ENCODE measurements at regions not wholly inside any gene's neighbourhood (a gene's known extent, or its start where the extent isn't known, plus 50 kb on each side); places are given as distances from the start of the nearest gene placed in this dataset.

DNA sequence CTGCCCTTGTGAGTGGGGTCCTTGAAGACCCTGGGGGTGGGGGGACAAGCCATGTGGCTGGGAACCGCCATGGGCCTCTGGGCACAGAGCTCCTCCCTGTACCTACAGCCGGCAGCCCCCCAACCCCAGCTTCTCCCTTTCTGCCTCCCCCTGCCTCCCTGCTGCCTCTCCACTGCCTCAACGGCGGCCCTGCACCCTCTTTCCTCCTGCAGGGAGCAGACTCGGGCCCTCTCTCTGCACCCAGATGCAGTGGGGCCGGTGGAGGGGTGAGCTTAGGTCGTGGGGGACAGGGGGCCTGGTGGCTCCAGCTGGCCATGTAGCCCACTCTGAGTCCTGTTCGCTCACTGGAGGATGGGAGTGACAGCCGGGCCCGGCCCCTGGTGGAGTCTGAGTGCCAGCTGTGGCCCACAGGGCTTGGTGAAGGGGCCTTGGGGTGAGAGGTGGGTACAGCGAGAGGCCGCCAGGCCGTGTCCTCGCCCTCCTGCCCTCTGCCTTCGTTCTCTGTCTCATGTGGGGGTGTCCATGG lies 139.3 kb upstream of the COL5A1 start:
- TF ChIP-seq, protein P1, sequence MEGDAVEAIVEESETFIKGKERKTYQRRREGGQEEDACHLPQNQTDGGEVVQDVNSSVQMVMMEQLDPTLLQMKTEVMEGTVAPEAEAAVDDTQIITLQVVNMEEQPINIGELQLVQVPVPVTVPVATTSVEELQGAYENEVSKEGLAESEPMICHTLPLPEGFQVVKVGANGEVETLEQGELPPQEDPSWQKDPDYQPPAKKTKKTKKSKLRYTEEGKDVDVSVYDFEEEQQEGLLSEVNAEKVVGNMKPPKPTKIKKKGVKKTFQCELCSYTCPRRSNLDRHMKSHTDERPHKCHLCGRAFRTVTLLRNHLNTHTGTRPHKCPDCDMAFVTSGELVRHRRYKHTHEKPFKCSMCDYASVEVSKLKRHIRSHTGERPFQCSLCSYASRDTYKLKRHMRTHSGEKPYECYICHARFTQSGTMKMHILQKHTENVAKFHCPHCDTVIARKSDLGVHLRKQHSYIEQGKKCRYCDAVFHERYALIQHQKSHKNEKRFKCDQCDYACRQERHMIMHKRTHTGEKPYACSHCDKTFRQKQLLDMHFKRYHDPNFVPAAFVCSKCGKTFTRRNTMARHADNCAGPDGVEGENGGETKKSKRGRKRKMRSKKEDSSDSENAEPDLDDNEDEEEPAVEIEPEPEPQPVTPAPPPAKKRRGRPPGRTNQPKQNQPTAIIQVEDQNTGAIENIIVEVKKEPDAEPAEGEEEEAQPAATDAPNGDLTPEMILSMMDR (IDR thresholded peaks at IDR 0.05), result no peak
- TF ChIP-seq POLR2A (IDR thresholded peaks at IDR 0.05), result no peak

All from prostate gland (tissue), 2 donors.